ENCODE measurements at regions not wholly inside any gene's neighbourhood (a gene's known extent, or its start where the extent isn't known, plus 50 kb on each side); places are given as distances from the start of the nearest gene placed in this dataset.

DNA sequence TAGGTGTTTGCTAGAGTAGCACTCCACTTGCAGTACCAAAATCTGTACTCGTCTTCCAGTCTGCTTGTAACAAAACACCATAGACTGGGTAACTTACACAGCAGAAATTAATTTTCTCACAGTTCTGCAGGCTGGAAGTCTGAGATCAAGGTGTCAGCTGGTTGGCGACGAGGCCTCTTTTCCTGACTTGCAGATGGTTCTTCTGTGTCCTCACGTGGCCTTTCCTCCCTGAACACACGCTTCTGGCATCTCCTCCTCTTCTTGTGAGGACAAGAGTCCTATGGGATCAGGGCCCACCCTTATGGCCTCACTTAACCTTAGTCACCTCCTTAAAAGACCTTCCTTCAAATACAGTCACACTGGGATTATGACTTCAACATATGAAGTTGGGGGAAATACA lies 493.5 kb upstream of the MYT1L start:
- DNase-seq (ENCODE audit: insufficient read length, low spot score), result no peak
- FAIRE-seq, result no peak

DNA sequence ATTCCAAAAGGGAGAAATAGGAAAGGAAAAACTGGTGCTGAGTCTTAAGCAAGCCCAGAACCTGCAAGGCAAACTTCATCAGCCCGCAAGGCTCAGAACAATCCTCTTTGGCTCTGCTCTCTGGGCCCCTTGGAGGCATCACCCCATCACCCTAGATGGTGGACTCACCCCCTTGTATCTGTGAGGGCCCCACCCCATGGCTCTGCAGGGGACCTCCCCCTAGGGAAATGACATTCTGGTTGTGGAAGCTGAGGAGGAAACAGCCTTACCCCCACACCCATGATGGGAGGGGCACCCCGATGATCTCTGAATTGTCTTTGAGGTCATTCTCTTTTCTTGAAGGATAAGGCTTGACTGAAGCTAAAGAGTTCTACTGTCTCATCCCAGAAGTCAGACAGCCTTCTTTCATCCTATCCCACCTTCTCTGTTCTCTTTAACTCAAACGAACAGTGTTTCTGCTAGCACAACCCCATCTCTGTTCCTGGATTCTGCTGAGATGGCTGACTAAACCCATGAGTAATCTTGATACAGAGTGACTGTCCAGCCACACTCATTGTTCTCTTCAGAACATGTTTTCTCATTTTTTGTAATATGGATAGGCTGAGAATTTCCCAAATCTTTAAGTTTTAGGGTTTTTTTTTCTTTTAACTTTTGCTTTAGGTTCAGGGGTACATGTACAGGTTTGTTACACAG lies 492.1 kb upstream of the MYT1L start:
- DNase-seq (ENCODE audit: insufficient read length, low spot score) (no peak), FAIRE-seq (no peak)

DNA sequence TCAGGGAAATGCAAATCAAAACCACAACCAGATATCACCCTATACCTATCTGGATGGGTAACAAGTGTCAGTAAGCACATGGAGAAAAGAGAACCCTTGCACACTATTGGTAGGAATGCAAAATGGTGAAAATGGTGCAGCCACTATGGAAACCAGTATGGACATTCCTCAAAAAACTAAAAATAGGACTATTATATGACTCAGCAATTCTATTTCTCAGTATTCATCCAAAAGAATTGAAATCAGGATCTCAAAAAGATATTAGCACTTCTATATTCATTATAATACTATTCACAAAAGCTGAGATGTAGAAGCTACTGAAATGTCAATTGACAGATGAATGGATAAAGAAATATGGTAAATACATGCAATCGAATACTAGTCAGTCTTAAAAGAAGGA lies 491.1 kb upstream of the MYT1L start:
- FAIRE-seq (no peak), DNase-seq (ENCODE audit: insufficient read length, low spot score) (no peak)

DNA sequence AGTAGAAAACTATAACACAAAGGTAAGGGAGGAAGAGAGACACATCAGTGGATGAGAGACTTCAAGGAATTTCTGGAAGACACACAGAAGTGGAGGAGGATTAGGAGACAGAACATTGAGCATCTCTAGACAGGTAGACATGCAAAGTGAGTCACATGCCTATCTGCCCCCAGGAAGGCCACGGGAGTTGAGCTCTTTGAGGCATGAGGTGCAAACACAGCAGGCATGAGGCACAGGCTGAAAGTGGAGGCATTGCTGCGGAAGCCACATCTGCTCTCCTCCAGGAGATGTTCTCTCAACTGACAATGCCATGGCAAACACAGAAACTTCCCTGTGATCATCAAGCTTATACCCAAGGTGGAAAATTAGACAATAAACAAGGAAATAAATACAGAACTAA lies 481.6 kb upstream of the MYT1L start:
- FAIRE-seq (no peak), DNase-seq (ENCODE audit: insufficient read length, low spot score) (no peak)

DNA sequence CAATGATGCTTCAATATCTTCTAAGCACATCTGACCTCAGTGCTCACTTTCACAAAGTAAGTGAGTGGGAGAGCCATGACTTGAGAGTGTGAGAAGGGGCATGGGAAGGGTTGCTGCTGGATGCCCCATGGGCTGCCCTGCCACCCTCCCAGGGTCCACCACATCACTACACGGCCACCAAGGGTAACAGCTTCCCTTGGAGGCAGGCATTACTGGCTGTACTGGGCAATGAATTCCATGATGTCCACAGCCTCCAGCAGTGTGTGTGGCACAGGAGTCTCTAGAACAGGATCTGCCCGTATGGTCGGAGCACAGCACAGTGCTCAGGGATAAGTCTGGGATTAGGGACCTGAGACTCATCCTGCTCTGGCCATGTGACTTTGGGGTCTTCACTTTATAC lies 481.0 kb upstream of the MYT1L start:
- DNase-seq (ENCODE audit: insufficient read length, low spot score) (no peak), FAIRE-seq (no peak)

DNA sequence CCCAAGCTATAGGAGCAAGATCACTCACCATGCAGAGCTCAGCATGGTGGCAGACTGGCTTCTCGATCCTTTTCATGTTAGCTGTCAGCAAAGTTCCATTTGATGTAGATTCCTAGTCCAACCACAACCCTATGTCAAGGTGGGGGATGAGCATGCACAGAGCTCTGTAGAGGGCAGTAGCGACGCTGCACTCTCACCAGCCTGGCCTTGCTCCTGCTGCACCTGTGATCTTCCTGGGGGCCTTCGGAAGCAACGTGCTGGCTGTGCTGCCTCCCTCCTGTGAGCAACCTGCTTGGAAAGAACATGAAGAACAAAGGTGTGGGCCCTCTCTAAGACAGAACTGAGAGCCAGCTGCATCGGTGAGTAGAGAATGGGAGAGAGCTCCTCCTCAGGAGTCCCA lies 479.4 kb upstream of the MYT1L start:
- no peak for DNase-seq (ENCODE audit: insufficient read length, low spot score)
- FAIRE-seq, result no peak

DNA sequence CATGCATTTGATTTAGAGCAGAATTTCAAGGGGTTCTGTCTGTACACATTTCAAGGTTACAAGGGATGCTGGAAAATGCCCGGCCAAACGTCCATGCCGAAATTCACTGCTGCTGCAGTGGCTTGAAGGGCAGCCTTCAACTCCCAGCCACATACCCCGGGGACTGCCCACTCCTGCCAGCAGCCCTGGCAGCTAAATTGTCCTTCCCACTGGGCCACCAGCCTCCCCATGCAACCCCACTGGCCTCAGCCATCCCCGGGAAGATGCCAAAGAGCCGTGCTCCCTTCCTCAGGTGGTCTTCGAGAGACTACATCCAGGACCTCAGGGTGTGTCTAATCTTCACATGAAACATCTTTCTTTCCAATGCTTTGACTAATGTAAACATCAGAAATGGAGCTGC lies 478.7 kb upstream of the MYT1L start:
- no peak for FAIRE-seq
- no peak for DNase-seq (ENCODE audit: insufficient read length, low spot score)

DNA sequence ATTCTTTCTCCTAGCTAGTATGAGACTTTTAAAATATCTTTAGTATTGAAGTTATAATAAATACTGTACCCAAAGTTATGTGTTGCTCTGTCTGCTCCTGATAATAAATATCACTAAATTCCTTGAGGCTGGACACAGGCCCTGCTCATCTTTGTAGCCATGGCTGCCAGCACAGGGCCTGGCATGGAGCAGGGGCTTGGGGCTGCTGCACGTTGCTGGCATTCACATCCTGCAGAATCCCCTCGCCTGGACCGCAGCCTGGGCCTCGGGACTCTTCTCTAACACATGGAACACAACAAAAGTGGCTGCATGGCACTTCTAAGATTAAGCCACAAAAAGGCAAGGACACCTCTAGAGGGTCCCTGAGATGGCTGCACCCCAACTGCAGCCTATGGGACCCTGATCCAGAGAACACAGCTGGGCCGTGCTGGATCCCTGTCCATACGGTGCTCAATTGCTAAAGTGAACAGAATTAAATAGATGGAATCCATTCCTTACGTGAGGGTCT lies 477.5 kb upstream of the MYT1L start:
- DNase-seq (ENCODE audit: insufficient read length, low spot score) (no peak), FAIRE-seq (no peak)

DNA sequence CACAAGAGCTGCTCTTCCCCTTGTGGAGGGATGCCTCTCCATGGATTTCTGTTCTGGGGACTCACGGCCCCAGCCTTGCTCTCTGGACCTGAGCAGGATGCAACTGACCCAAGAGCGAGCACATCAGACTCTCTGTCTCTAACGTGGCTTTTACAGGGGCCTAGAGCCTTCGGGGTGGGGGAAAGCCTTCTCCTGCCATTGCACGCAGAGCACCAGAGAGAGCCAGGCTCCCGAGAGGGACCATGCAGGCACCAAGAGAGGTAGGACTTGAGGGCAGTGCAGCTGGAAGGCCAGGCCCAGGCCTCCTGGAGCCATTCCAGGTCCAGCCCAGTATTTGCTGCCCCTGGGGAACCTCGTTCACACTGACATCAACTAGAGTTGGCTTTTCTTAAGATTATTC lies 475.6 kb upstream of the MYT1L start:
- no peak for FAIRE-seq

DNA sequence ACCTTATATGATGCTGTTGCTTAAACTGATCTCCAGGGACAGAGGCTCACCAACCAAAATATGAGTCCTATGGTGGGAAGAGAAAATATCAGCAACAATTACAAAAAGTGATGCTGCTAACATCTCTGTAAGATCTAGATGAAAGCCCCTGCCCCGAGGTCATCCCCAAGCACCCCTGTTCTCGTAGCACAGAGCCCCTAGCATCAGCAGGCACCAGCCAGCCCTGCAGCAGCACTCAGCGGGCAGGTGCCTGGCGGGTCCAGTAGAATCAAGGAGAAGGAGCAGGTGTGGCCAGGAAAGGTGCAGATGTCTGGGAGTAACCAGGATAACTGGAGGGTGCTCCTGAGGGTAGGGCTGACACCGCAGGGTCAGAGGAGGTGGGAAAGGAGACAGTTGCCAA lies 474.2 kb upstream of the MYT1L start:
- FAIRE-seq (no peak), DNase-seq (ENCODE audit: insufficient read length, low spot score) (no peak)

More for the DNA sequence above, 475.6 kb upstream of the MYT1L start:
- no peak for DNase-seq (ENCODE audit: insufficient read length, low spot score)

DNA sequence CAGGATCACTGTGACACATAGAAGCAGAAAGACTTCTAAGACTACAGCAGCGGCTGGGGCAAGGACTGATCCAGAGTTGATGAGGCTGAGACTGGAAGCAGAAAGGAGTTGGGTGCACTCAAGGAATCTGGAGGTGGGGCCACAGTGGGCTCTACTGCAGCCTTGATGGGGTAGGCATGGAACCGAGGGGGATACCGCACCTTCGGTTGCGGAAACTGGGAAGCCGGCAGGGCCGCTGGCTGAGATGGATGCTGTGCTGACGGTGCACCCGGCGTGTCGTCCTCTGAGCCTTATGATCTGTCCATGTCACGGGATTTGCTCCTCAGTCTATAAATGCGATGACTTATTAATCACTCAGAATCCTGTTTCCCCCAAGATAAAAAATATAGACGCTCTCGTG lies 473.5 kb upstream of the MYT1L start:
- FAIRE-seq (no peak), DNase-seq (ENCODE audit: insufficient read length, low spot score) (no peak)

DNA sequence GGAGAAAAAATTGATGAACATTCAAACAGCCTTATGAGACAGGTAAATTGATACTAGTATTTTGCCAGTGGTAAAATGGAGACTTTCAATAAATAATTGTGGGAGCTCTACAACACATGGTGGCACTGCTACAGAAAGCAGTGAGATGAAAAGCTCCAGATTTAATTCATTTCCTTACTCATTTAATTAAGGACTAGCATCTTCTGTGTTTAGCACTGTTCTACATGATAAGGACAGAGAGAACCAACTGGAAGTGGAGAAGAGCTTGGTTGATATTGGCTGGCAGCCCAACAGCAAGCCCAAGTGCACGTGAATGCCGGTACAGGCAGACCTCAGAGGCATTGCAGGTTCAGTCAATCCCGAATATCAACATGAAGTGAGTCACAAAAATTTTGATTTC lies 470.4 kb upstream of the MYT1L start:
- FAIRE-seq, result no peak

DNA sequence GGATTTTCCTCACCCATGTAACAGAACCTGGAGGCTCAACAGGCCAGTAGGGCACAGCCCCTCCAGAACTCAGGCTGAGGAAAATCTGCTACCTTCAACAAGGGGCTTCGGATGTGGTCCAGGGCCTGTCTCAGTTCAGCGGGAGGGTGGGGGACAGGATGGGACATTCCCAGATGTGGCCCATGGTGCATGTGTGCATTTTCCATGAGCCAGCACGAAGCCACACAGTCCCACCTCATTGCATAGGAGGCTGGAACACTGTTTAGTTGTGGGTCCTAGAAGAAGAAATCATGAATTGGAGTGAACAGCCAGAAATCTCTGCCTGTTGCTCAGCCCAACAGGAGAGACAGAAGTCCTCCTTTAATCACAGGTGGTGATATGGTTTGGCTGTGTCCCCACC lies 469.6 kb upstream of the MYT1L start:
- FAIRE-seq (no peak), DNase-seq (ENCODE audit: insufficient read length, low spot score) (no peak)

More for the DNA sequence above, 470.4 kb upstream of the MYT1L start:
- DNase-seq (ENCODE audit: insufficient read length, low spot score), result no peak

DNA sequence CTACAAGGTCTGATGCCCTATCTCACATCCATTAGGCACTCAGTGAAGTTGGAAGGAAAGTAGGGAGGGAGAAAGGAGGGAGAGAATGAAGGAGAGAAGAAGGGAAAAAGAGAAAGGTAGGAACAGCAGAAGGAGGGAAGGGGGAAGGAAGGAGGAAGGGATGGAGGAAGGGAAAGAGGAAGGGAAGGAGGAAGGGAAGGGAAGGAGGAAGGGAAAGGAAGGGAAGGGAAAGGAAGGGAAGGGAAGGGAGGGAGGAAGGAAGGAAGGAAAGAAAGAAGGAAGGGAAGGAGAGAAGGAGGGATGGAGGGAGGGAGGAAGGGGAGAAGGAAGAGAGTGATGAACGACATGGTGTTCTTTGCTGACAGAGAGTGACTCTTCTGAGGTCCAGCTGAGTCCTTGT lies 468.9 kb upstream of the MYT1L start:
- FAIRE-seq, result no peak
- no peak for DNase-seq (ENCODE audit: insufficient read length, low spot score)

DNA sequence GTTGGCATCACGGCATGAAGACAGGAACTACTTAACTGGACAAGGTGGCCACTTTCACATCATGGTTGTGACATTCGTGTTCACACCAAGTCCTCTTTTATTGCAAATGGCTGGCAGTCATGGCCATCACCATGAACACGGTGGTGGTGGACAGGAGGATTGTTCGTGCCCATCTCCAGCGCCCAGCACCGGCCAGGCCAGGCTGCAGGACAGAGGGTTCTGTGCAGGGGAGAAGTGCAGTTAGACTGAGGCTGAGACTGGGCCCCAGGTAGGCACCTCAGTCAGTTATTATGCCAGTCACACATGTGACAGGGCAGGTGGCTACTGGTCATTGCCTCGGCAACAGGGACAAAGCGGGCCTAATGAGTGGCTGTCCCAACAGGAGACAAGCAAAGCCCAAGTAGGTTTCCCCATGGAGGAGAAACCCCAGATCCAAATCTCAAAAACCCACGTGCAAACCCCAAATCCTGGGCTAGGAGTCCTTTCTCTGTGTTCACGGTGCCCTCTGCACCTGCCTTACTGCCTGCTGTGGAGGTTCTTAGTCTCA lies 468.1 kb upstream of the MYT1L start:
- FAIRE-seq, result no peak
- DNase-seq (ENCODE audit: insufficient read length, low spot score), result no peak

DNA sequence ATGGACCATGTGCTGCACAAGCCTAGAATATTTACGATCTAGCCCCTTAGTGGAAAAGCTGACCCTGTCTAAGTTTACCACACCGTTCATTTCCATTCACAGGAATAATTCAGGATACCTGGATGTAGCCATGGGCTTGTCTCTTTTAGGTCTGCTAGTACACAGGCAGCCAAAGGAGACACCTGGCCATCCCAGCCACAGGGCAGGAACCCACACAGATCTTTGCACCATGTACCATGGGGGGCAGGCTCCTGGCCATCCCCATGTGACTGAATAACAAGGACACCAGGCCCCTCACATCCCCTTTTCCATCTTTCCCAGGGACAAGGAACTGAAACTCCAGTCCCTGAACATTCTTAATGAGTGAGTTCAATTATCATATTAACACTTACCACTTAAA lies 467.3 kb upstream of the MYT1L start:
- DNase-seq (ENCODE audit: insufficient read length, low spot score), result no peak
- FAIRE-seq, result no peak

DNA sequence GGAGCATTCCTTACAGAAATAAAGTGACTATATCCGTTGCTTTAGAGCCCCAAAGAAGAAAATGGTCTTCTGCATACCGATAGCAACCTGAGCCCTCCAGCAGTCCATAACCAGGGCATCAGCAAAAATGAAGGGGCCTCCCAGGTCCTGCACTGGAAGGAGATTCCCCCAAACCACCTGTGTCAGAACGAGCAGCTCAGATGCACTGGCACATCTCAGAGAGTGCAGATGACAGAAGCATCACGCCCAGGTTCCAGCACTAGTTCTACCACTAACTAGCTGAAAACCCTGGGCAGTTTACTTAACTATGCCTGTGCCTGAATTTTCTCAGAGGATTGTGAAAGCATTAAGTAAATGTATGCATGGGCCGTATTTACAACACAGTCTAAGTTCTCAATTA lies 466.7 kb upstream of the MYT1L start:
- DNase-seq (ENCODE audit: insufficient read length, low spot score) (no peak), FAIRE-seq (no peak)

DNA sequence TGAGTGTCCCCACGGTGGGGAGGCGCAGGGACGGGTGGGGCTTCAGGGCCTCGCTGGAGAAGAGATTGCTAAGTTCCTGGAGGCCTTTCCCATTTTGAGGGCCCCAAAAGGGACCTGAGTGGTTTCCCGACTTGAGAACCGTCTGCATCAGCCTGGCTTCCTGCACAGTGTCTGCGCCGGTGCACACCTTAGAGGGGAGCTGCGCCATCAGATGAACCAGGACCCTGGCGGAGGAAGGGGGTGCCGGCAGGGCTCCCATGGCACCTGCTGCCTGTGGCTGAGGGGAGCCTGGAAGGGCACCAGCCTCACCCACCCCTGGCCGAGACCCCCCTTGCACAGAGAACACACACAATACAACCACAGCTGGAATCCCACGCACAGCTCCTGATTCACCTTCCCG lies 465.1 kb upstream of the MYT1L start:
- no peak for DNase-seq (ENCODE audit: insufficient read length, low spot score)
- FAIRE-seq, result no peak

DNA sequence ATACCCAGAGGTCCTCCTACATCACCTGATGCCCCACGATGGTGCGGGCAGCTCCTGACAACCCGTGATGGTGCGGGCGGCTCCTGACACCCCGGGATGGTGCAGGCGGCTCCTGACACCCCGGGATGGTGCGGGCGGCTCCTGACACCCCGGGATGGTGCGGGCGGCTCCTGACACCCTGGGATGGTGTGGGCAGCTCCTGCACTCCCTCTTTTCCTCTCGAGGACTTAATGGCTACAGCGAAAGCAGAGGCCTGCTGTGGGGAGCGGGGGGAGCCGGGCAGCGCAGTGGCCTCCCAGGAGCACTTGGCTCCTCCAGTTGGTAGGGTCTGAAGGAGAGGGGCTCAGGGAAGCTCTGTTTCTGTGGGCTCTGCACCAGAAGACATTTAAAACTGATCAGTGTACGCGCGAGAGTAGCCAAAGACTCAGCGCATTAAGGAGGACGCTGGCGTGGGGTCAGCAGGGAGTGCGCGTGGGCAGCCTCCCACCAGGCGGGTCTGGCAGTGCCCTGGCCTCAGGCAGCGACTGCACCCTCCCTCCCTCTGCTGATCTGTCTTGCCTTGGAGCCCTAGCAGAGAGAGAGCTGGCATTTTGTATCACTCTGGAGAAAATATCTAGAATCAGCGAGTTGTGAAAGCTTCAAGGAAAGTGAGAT lies 464.5 kb upstream of the MYT1L start:
- DNase-seq (ENCODE audit: insufficient read length, low spot score) (no peak), FAIRE-seq (no peak)

DNA sequence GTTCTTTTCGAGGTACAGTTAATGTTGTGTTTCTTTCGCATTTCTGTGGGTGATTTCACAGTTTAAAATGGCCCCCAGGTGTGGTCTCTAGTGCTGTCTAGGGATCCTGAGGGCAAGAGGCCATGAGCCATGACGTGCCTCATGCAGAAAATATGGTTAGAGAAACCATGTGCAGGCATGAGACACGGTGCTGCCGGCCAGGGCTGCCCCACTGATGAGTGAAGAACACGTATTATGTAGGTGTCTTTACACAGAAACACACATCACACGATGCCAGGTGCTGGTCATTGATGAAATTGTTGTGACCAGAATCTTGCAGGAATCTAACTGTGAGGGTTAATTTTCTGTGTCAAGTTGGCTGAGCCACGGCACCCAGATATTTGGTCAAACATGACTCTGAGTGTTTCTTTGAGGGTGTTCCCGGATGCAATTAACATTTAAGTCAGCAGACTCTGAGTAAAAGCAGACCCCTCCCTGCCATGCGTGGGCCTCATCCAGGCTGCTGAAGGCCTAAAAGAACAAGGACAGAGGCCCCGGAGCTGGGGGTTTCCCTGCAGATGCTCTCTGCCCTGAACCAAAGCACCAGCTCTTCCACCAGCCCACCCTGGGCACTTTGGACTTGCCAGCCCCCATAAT lies 463.0 kb upstream of the MYT1L start:
- DNase-seq (ENCODE audit: insufficient read length, low spot score) (no peak), FAIRE-seq (no peak)

DNA sequence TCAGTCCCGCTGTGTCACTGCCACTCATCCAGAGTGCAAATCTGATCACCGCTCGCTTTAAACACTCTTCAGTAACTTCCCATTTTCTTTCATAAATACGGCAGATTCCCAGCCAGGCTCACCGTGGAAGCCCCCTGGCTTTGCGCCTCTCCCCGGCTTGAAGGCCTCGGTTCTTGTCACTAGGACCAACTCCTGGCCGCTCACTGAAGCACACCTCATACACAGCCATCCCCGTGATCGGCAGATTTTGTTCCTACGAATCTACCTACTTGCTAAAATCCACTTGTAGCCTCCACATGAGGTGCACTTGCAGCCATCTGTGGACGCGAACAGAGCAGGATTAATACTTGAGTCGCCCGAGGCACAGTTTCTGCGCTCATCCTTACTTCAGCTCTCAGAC lies 462.4 kb upstream of the MYT1L start:
- no peak for DNase-seq (ENCODE audit: insufficient read length, low spot score)
- FAIRE-seq, result no peak

DNA sequence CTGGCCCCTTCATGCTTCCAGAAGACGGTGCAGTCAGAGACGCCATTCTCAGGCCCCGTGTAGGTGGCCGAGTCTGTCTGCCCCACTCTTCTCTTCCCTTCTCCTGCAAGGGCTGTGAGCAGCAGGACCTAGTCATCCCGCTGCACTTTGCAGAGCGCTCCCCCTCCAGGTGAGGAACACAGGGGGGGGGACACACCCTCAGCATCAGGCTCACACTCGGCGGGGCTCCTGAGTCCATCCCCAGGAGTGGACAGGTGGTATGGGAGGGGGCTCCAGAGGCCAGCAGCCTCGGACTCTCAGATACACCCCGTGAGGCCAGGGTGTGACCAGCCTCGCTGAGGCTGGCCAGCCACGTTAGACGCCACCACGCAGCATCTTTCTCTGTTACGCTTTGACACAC lies 460.5 kb upstream of the MYT1L start:
- FAIRE-seq (no peak), DNase-seq (ENCODE audit: insufficient read length, low spot score) (no peak)

Measured in GM19239 (cell line).